ENCODE measurements at regions not wholly inside any gene's neighbourhood (a gene's known extent, or its start where the extent isn't known, plus 50 kb on each side); places are given as distances from the start of the nearest gene placed in this dataset.

GRCh38 chr11:31865606-31866300 is 54.6 kb upstream of the PAX6 start:
- H3K9me3 ChIP-seq (ENCODE audit: control extremely low read depth in 1 of 5, control insufficient read depth in 4 of 5, insufficient read depth in 2 of 5, low read depth in 1 of 5, low read length in 4 of 5), result no peaks in the 10 kb centered on the region
- 84% methylated on average over 12 of the region's 12 CpGs for WGBS (ENCODE audit: insufficient coverage)
- no peak overlapping the region for H3K27ac ChIP-seq (ENCODE audit: insufficient read depth in 1 of 2, low read depth in 1 of 2, low read length in 2 of 2, poor library complexity in 1 of 2, severe bottlenecking in 2 of 2)
- no peaks in the 10 kb centered on the region for H3K36me3 ChIP-seq (ENCODE audit: control insufficient read depth in 4 of 4, insufficient read depth in 4 of 4, low read length in 3 of 4)
- CTCF ChIA-PET, result no interaction called here
- peaks cover 0 to under 1% (median 0%) of the 10 kb centered on the region in 4 experiments for H3K4me1 ChIP-seq (ENCODE audit: control extremely low read depth in 1 of 4, control insufficient read depth in 4 of 4, insufficient read depth in 4 of 4, low read length in 3 of 4)
- no peak overlapping the region for H3K4me3 ChIP-seq (ENCODE audit: control insufficient read depth in 1 of 7, extremely low read depth in 1 of 7, insufficient read depth in 4 of 7, low read depth in 2 of 7, low read length in 6 of 7)
- H3K27me3 ChIP-seq (replicated peaks in 2 of 5; ENCODE audit: control insufficient read depth in 4 of 5, insufficient read depth in 5 of 5, low read length in 4 of 5), result peaks cover 0 to 9% (median 4%) of the 10 kb centered on the region in 5 experiments
- no peak for DNase-seq
- POLR2A ChIA-PET, result no interaction called here

- Histone ChIP-seq H3K9me3 (ENCODE audit: control extremely low read depth in 1 of 5, control insufficient read depth in 4 of 5, insufficient read depth in 2 of 5, low read depth in 1 of 5, low read length in 4 of 5) (no peaks in the 10 kb centered on the region), H3K36me3 (ENCODE audit: control insufficient read depth in 4 of 4, insufficient read depth in 4 of 4, low read length in 3 of 4) (no peaks in the 10 kb centered on the region), H3K4me1 (ENCODE audit: control extremely low read depth in 1 of 4, control insufficient read depth in 4 of 4, insufficient read depth in 4 of 4, low read length in 3 of 4) (no peaks in the 10 kb centered on the region), H3K27ac (ENCODE audit: insufficient read depth in 1 of 2, low read depth in 1 of 2, low read length in 2 of 2, poor library complexity in 1 of 2, severe bottlenecking in 2 of 2) (no peak overlapping the region), H3K27me3 (replicated peaks in 2 of 5; ENCODE audit: control insufficient read depth in 4 of 5, insufficient read depth in 5 of 5, low read length in 4 of 5) (peaks cover 0 to 5% (median 3%) of the 10 kb centered on the region in 5 experiments), H3K4me3 (ENCODE audit: control insufficient read depth in 1 of 7, extremely low read depth in 1 of 7, insufficient read depth in 4 of 7, low read depth in 2 of 7, low read length in 6 of 7) (no peak overlapping the region)
- DNase-seq, result no peak
- ChIA-PET POLR2A (no interaction called here), CTCF (no interaction called here)
- 88% methylated on average over 7 of the region's 7 CpGs for WGBS (ENCODE audit: insufficient coverage)
These were observed 52.2 kb upstream of the PAX6 start for GRCh38 chr11:31863170-31863832.

GRCh38 chr11:31861011-31861410 is 49.9 kb upstream of the PAX6 start:
- H3K9me3 ChIP-seq (ENCODE audit: control extremely low read depth in 1 of 5, control insufficient read depth in 4 of 5, insufficient read depth in 2 of 5, low read depth in 1 of 5, low read length in 4 of 5), result no peaks in the 10 kb centered on the region
- ChIA-PET POLR2A (no interaction called here), CTCF (interaction anchor here (1.5 kb wide), 1 partner anchor 307 kb away, joined by 4 read pairs; no protein-coding TSS in a partner anchor)
- H3K27me3 ChIP-seq (replicated peaks in 2 of 5; ENCODE audit: control insufficient read depth in 4 of 5, insufficient read depth in 5 of 5, low read length in 4 of 5), result peaks cover 0 to 9% (median 3%) of the 10 kb centered on the region in 5 experiments
- DNase-seq, result no peak
- H3K27ac ChIP-seq (ENCODE audit: insufficient read depth in 1 of 2, low read depth in 1 of 2, low read length in 2 of 2, poor library complexity in 1 of 2, severe bottlenecking in 2 of 2), result no peak overlapping the region
- no peak overlapping the region for H3K4me3 ChIP-seq (ENCODE audit: control insufficient read depth in 1 of 7, extremely low read depth in 1 of 7, insufficient read depth in 4 of 7, low read depth in 2 of 7, low read length in 6 of 7)
- no peaks in the 10 kb centered on the region for H3K36me3 ChIP-seq (ENCODE audit: control insufficient read depth in 4 of 4, insufficient read depth in 4 of 4, low read length in 3 of 4)
- WGBS (ENCODE audit: insufficient coverage), result 95% methylated on average over 2 of the region's 3 CpGs
- H3K4me1 ChIP-seq (ENCODE audit: control extremely low read depth in 1 of 4, control insufficient read depth in 4 of 4, insufficient read depth in 4 of 4, low read length in 3 of 4), result no peaks in the 10 kb centered on the region

Data from common myeloid progenitor, CD34-positive (primary cell).